Adrenal gland (tissue), 5 donors: ENCODE measurements at regions not wholly inside any gene's neighbourhood (a gene's known extent, or its start where the extent isn't known, plus 50 kb on each side); places are given as distances from the start of the nearest gene placed in this dataset.

Experiments used
- CTCF ChIP-seq, 6 experiments: fragments of 450-650 bp in 4 of 6; fragments of 200-600 bp in 2 of 6; sonication (generic) in 1 of 6; IDR thresholded peaks; 1 replicate in 5 of 6; 2 replicates in 1 of 6; pipeline versions ENCODE4 v1.5.1 to v1.8.0; 2016 to 2021; ENCODE audit warnings: antibody characterized with exemption in 6 of 6, mild to moderate bottlenecking in 2 of 6, moderate library complexity in 1 of 6
- POLR2A ChIP-seq, 2 donors: fragments of 450-650 bp; IDR thresholded peaks; one replicate each; pipeline ENCODE4 v1.6.1; 2017; ENCODE audit warnings: antibody characterized with exemption in 2 of 2, mild to moderate bottlenecking in 2 of 2, moderate library complexity in 1 of 2
- donor health status: DM: no; HTN: no; CAD: no.

- TF ChIP-seq CTCF (IDR thresholded peaks at IDR 0.05) (no peak), POLR2A (IDR thresholded peaks at IDR 0.05) (no peak)
These were observed 155.0 kb downstream of the TOMM20 start for GRCh38 chr1:234973426-234974250.
